Prostate gland (tissue), 2 donors: ENCODE measurements at regions not wholly inside any gene's neighbourhood (a gene's known extent, or its start where the extent isn't known, plus 50 kb on each side); places are given as distances from the start of the nearest gene placed in this dataset.
A peak's percentile ranks its signal among the peaks of the same experiment; 100 is the strongest.

Experiments
- DNase-seq: peaks from one replicate; pipeline ENCODE4 v3.0.0-alpha.2; 2019; ENCODE audit warnings: low spot score
- H3K27ac ChIP-seq, 2 donors: fragments of 200-600 bp; sonication (generic); 2 replicates each; pipeline ENCODE4 v1.5.1; 2017 to 2019
- H3K27me3 ChIP-seq: fragments of 200-600 bp; sonication (generic); replicated peaks from 2 replicates; pipeline ENCODE4 v1.5.1; 2019; ENCODE audit not compliant: insufficient read depth
- H3K36me3 ChIP-seq, 2 donors: fragments of 200-600 bp; sonication (generic); 1 replicate in 1 of 2; 2 replicates in 1 of 2; pipeline versions ENCODE4 v1.5.1 to v1.8.1; 2017 to 2019
- H3K4me1 ChIP-seq: fragments of 200-600 bp; sonication (generic); replicated peaks from 2 replicates; pipeline ENCODE4 v1.5.1; 2019
- H3K4me3 ChIP-seq, 2 donors: fragments of 200-600 bp; sonication (generic); 2 replicates each; pipeline ENCODE4 v1.5.1; 2017 to 2019
- H3K9me3 ChIP-seq: fragments of 200-600 bp; sonication (generic); 2 replicates; pipeline ENCODE4 v1.5.1; 2017
- POLR2A ChIP-seq: fragments of 450-650 bp; IDR thresholded peaks from one replicate; pipeline ENCODE4 v1.6.1; 2016; ENCODE audit warnings: antibody characterized with exemption, mild to moderate bottlenecking
- POLR2AphosphoS5 ChIP-seq: sonication (generic); formaldehyde crosslinking; IDR thresholded peaks from one replicate; pipeline ENCODE4 v1.6.1; 2017; ENCODE audit warnings: antibody characterized with exemption
- WGBS: methylation state at CpG from one replicate; pipeline ENCODE4 v1.1.5; 2018; 5-methylcytosine and 5-hydroxymethylcytosine counted together
- intact Hi-C: fragments of 100-400 bp; cut with DNase I; formaldehyde crosslinking; loops from one replicate; pipeline ENCODE4 v1.14.2; 2022
- TF ChIP-seq, protein P1 (sequence below), 4 experiments: fragments of 200-600 bp in 2 of 4; fragments of 450-650 bp in 2 of 4; sonication (generic) in 2 of 4; IDR thresholded peaks; 1 replicate in 3 of 4; 2 replicates in 1 of 4; pipeline ENCODE4 v1.5.1; 2016 to 2019; ENCODE audit warnings: antibody characterized with exemption in 4 of 4, mild to moderate bottlenecking in 2 of 4, moderate library complexity in 2 of 4

DNA sequence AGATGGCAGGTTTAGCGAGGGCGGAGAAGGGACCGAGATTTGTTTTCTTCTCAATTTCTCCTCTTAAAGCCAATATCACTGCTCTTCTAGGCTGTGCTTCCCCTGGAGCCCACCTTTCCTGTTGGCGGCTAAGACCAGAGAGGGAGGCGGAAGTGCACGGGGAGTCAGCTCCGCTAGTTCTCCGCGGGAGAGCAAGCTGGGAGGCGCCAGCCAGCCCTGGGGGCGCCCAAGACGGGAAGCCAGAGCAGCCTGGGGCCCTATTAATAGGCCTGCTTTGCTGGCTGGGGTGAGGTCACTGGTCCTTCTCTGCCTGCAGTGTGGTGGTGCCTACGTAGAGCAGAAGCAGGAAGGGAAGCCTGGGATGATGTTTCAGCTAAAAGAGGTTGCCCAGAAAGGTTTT is 61.6 kb downstream of the LSM5 start:
- Histone ChIP-seq H3K4me3 (no peak overlapping the region), H3K27me3 (peaks cover 7% of the 10 kb centered on the region), H3K27ac (no peak overlapping the region), H3K36me3 (no peaks in the 10 kb centered on the region), H3K4me1 (no peaks in the 10 kb centered on the region), H3K9me3 (no peaks in the 10 kb centered on the region)
- intact Hi-C loops = no loop called here
- DNase-seq = no peak
- no peak for TF ChIP-seq POLR2A
- TF ChIP-seq, protein P1, sequence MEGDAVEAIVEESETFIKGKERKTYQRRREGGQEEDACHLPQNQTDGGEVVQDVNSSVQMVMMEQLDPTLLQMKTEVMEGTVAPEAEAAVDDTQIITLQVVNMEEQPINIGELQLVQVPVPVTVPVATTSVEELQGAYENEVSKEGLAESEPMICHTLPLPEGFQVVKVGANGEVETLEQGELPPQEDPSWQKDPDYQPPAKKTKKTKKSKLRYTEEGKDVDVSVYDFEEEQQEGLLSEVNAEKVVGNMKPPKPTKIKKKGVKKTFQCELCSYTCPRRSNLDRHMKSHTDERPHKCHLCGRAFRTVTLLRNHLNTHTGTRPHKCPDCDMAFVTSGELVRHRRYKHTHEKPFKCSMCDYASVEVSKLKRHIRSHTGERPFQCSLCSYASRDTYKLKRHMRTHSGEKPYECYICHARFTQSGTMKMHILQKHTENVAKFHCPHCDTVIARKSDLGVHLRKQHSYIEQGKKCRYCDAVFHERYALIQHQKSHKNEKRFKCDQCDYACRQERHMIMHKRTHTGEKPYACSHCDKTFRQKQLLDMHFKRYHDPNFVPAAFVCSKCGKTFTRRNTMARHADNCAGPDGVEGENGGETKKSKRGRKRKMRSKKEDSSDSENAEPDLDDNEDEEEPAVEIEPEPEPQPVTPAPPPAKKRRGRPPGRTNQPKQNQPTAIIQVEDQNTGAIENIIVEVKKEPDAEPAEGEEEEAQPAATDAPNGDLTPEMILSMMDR (IDR thresholded peaks at IDR 0.05) = no peak
- no peak for TF ChIP-seq POLR2AphosphoS5
- 12% methylated on average over 13 of the region's 13 CpGs for WGBS

DNA sequence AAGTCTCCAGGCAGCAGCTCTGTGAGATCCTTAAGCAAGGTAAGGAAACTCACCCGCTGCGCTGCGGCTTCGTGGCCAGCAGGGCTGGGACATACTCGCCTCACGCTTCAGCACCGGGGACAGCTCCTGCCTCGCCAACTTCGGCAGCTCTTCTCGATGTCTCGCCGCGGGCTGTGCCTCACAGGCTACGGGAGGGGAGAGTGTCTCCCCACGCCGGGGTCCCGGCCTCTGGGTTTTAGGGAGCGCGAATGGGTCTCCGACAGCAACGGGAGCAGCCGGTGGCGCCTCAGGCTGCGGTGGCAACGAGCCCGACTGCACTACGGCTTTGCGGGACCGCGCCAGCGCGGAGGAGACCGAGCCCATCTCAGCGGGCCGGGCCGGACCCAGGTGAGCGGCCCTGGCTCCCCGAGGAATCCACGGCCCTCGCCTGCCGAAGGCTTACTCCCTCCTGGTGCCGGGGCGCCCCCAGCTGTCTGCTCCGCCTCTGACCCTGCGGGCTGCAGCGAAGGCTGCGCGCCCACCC is 62.4 kb downstream of the LSM5 start:
- Histone ChIP-seq H3K27ac (no peak overlapping the region), H3K36me3 (no peaks in the 10 kb centered on the region), H3K4me3 (no peak overlapping the region), H3K9me3 (no peaks in the 10 kb centered on the region), H3K27me3 (peaks cover 7% of the 10 kb centered on the region), H3K4me1 (no peaks in the 10 kb centered on the region)
- WGBS = 4% methylated on average over 29 of the region's 48 CpGs
- intact Hi-C loops = no loop called here
- TF ChIP-seq, protein P1 (IDR thresholded peaks at IDR 0.05) = no peak
- TF ChIP-seq POLR2AphosphoS5 (no peak), POLR2A (no peak)
- peak; percentile 22 for DNase-seq

DNA sequence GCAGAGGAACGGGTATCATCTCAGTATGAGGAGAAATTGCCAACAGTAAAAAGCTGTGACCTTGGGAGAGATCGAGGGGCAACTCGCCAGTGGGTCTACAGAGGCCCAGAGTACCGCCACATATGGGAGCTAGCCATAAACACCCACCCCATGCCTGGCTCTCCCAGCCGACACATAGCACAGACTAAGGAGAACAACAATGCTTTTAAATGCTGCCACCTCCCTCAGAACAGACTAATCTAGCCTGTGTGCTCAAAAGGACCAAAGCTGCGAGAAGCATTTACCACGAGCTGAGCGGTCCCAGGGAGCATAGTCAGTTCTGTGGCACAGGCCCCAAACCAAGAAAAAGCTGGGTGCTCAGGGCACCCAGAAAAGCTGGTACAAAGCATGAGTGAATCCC is 73.3 kb downstream of the LSM5 start:
- Histone ChIP-seq H3K36me3 (no peaks in the 10 kb centered on the region), H3K27me3 (no peaks in the 10 kb centered on the region), H3K4me1 (no peaks in the 10 kb centered on the region), H3K4me3 (no peak overlapping the region), H3K27ac (no peak overlapping the region), H3K9me3 (no peaks in the 10 kb centered on the region)
- intact Hi-C loops = no loop called here
- no peak for DNase-seq
- 72% methylated on average over 8 of the region's 8 CpGs for WGBS
- TF ChIP-seq POLR2A = no peak
- TF ChIP-seq, protein P1 (IDR thresholded peaks at IDR 0.05) = no peak
- no peak for TF ChIP-seq POLR2AphosphoS5

DNA sequence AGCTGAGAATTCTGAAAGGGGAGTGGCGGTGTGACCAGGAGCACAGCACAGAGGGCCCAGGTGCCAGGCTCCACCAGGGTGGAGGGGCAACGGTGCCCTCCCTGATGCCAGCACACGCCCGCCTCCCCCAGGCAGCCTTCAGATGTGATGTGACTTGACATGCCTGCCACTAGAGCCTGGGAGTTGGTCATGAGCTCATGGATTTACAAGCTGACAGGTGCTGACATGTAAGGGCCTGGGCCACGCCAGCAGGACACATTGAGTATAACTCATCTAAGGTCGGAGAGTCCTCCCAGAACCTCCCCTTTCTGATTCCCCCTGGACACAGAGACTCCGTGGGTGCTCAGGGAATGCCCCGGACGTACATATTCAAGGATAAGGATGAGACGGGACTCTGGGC is 74.2 kb downstream of the LSM5 start:
- H3K4me3 ChIP-seq = no peak overlapping the region
- H3K9me3 ChIP-seq = no peaks in the 10 kb centered on the region
- H3K27me3 ChIP-seq = no peaks in the 10 kb centered on the region
- TF ChIP-seq POLR2A (no peak), POLR2AphosphoS5 (no peak)
- TF ChIP-seq, protein P1 (IDR thresholded peaks at IDR 0.05) = no peak
- H3K27ac ChIP-seq = no peak overlapping the region
- no peaks in the 10 kb centered on the region for H3K36me3 ChIP-seq
- no peaks in the 10 kb centered on the region for H3K4me1 ChIP-seq
- DNase-seq = no peak
- WGBS = 62% methylated on average over 10 of the region's 10 CpGs
- intact Hi-C loops = no loop called here

DNA sequence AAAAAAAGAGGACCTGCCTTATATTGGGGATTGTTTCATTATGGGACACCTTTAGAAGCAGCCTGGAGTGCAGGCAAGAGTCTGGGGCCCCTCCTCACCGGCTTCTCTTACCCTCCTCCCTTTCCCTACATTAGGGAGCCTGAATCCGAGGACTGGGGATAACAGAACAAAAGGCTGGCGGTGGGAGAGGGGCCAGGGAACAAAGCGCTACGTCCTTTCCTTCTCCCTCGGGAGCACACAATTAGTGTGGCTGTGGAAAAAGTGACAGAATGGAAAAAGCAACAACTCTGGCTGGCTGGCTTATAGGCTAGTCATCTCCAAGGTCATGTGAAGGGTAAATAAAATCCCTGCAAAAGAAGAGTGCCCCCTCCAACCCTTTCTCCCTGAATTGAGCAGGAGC is 74.7 kb downstream of the LSM5 start:
- intact Hi-C loops = no loop called here
- H3K4me1 ChIP-seq = no peaks in the 10 kb centered on the region
- TF ChIP-seq POLR2A (no peak), POLR2AphosphoS5 (no peak)
- TF ChIP-seq, protein P1 (IDR thresholded peaks at IDR 0.05) = no peak
- DNase-seq = no peak
- H3K4me3 ChIP-seq = no peak overlapping the region
- H3K36me3 ChIP-seq = no peaks in the 10 kb centered on the region
- H3K27ac ChIP-seq = no peak overlapping the region
- no peaks in the 10 kb centered on the region for H3K27me3 ChIP-seq
- WGBS = 36% methylated on average over 6 of the region's 6 CpGs
- no peaks in the 10 kb centered on the region for H3K9me3 ChIP-seq
